CD4-positive, alpha-beta T cell treated with Interleukin-17A for 1 hour (primary cell): ENCODE measurements at regions not wholly inside any gene's neighbourhood (a gene's known extent, or its start where the extent isn't known, plus 50 kb on each side); places are given as distances from the start of the nearest gene placed in this dataset.

Experiments used
- DNase-seq: peaks from one replicate; pipeline ENCODE4 v3.0.0-alpha.2; 2020

GRCh38 chr2:120480903-120481445 lies 135.0 kb downstream of the INHBB start:
- DNase-seq: no peak

DNA sequence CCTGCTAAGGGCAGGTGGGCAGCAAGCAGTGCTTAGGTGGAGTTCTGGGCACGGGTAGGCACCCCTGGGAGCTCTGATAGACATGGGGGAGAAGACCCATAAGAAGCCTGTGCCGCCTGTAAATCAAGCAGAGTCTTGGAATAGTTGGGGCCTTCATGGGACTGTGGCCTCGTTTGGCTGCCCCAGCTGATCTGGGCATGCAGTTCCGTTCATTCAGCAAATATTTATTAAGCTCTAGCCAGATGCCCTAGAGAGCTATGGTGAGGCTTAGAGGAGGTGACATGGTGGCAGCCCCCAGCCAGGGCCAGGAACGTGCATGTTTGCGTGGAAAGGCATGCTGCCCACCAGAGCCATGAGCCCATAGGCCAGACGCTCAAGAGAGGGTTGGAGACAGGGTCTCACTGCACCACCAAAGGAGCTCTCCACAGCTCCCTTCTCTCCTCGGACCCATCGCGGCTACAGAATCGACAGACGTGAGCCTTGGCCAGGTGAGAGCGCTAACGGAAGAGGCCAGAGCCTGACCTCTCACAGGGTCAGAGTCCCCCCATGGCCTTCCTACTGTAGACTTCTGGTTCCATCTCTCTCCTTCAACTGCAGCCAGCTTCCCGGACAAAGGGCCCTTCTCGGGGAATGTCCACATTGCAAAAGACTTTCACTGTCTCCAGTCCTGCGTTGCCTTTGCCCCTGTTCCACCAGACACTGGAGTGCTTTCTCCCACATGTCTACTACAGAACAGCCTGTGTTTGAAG lies 135.7 kb downstream of the INHBB start:
- DNase-seq: no peak

DNA sequence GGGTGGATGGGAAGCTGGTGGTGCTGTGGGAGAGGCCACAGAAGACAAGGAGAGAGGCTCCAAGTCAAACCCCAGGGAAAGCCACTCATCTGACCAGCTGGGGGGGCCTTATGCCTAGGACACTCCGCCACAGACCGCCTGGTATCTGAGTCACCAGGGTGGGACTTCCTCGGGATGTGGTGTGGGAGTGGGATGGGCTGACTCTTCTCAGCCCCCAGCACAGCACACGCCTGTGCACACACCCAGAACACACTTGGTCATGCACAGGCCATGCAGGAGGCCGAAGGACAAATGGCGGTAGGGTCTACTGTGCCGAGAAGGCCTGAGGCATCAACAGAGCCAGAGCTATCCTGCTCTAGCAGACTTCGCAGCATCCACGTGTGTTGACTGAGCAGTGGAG lies 136.4 kb downstream of the INHBB start:
- DNase-seq: no peak

- no peak for DNase-seq
Observed at GRCh38 chr2:120483355-120483754, 137.4 kb downstream of the INHBB start.

DNA sequence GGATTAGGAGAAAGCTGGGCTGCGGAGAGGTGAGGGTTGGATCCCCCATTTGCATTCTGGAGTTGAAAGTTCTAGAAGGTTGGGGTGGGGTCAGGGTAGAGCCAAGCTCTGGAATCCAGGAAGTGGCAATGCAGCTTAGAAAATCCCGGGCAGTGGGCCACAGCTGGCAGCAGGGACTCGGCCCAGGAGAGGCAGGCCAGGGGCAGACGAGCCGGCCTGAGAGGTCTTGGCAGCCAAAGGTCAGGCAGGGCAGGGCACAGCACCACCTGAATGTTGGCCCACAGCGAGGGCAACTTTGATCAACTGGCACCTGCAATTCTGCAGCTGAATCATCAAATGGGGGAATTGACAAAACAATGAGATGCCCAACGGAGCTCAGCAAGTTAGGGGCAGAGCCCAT lies 139.2 kb downstream of the INHBB start:
- no peak for DNase-seq

- no peak for DNase-seq
Observed at GRCh38 chr2:120486441-120486840, 140.5 kb downstream of the INHBB start.

DNA sequence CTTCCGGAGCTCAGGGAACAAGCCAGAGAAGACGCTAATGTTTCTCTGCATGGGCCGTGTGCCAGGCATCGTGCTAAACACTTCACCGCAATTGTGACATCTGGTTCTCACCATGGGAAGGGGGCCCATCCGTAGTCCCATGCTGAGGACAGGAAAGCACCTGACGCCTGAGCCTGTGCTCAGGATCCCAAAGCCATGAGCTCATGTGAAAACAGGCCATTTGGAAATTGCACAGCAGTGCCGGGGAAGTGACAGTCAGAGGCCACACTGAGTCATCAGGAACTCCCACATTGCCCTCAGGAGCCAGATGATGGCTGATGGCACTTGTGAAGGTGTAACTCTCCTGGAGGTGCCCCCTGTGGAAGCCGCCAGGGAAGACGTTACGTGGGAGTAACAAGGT lies 141.0 kb downstream of the INHBB start:
- DNase-seq: no peak

- DNase-seq: no peak
Observed at GRCh38 chr2:120488531-120488930, 142.6 kb downstream of the INHBB start.

DNA sequence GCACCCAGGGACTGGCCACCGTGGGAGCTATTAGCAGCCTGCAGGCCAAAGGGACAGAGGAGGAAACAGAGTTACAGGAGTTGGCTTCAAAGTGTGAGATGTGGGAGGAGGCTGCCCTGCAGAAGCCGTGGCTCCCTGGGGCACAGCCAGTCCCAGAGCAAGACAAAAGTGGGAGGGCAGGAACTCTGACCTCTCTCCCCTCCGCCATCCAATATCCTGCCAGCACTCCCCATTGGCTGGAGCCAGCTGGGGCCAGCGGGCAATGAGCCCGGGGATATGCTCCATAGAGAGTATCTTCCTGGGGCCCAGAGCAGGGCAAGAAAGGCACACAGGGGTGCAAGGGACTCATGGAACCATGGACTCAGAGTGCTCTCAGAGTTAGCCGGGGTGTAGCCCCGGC lies 143.1 kb downstream of the INHBB start:
- DNase-seq: no peak

- no peak for DNase-seq
Observed at GRCh38 chr2:120490091-120490798, 144.3 kb downstream of the INHBB start.

DNA sequence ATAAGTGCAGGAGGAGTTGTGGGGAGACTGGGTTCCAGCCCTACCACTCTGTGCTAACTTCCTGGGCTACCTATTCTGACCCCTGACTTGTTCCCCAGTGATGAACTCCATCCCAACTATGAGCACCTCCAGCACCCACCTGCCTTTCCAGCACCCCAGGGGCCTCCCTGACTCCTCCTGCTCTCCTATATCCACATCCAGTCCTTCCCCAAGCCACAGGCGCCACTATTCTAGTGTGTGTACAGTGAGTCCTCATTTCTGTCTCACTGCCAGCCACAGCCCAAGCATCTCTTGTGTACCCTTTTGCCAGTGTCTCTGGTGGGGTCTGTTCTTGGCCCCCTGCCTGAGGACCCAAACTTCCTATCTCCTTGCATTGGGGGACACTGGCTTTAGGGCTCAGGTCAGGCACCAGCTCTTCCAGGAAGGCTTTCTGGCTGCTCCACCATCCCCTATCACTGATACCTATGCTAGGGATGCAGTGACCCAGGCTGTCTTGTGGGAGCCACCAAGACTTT lies 145.2 kb downstream of the INHBB start:
- DNase-seq: no peak

DNA sequence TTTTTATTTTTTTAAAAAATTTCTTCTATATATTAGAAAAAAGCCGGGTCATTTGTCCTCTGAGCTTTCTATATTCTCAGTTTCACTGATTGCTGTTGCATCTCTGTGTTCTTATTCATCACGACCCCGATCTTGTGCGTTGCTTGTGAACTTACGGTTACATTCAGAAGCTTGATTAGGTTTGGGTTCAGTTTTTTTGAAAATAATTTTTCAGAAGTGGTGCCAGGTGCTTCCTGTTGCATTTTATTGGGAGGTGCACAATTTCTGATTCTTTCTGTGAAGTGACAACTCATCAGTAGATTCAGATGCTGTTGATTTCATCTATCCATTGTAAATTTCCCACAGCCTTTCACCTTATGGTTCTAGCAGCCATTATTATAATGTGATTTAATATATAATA lies 147.3 kb downstream of the INHBB start:
- DNase-seq: no peak

- no peak for DNase-seq
Observed at GRCh38 chr2:120494446-120494845, 148.5 kb downstream of the INHBB start.

- no peak for DNase-seq
Observed at GRCh38 chr2:120495586-120495985, 149.7 kb downstream of the INHBB start.

DNA sequence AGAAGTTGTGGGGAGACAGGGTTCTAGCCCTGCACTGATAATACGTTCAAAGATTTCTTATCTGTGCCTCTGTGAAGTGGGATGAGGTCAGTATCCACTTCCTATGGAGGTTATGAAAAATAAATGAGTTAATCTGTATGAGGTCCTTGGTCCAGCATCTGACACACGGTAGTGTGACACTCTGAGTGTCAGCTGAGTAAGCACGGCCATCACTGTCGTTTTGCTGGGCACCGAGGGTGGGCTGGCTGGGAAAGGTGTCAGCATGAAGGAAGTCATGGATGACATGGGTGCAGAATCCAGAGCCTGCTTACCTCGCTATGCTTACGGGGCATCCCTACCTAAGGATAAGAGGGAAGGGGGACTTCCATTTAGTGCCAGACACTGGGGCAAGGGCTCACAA lies 150.3 kb downstream of the INHBB start:
- DNase-seq: no peak

GRCh38 chr2:120496759-120497158 lies 150.8 kb downstream of the INHBB start:
- DNase-seq: no peak

DNA sequence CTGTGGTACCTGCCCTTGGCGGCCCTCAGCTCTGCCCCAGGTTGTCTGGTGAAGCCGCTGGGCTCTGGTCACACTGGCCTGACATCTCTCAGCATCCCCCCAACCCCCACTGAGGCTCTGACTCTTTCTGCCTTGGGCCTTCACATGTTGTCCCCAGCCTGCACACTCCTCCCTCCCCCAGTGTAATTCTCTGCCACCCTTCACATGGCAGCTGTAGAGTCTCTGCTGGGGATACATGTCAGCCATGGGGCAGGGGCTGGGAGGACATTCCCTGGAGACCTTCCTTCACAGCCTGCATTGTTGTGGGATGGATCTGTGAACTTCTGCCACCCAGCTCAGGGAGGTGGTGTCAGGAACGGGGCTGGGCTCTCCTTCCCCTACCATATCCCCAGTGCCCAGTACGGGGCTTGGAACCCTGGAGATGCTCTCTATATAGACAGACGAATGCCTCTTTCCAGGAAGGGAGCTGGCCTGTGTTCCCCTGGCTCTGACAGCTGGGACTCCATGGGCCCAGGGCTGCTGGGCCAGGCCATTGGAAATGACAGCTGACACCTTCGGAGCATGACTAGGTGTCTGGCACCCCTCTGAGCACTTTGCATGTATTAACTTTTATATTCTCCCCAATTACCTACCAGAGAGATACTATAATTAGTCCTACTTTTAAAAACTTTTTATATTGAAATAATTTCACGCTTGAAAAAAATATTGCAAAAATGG lies 151.5 kb downstream of the INHBB start:
- DNase-seq: no peak

DNA sequence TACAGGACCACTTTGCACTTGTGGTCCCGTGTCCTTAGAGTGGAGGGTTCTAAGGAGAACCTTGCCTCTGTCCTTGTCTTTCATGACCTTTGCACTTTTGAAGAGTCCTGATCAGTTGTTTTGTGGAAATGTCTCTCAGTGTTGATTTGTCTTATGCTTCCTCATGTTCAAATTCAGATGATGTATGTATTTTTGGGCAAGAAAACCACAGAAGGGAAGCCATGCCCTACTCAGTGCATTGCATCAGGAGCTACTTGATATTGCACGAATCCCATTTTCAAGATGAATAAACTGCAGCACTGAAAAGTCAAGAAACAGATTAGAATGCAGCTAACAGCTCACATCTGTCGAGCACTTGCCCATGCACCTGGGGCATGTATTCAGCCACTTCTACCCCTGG lies 152.2 kb downstream of the INHBB start:
- DNase-seq: no peak

DNA sequence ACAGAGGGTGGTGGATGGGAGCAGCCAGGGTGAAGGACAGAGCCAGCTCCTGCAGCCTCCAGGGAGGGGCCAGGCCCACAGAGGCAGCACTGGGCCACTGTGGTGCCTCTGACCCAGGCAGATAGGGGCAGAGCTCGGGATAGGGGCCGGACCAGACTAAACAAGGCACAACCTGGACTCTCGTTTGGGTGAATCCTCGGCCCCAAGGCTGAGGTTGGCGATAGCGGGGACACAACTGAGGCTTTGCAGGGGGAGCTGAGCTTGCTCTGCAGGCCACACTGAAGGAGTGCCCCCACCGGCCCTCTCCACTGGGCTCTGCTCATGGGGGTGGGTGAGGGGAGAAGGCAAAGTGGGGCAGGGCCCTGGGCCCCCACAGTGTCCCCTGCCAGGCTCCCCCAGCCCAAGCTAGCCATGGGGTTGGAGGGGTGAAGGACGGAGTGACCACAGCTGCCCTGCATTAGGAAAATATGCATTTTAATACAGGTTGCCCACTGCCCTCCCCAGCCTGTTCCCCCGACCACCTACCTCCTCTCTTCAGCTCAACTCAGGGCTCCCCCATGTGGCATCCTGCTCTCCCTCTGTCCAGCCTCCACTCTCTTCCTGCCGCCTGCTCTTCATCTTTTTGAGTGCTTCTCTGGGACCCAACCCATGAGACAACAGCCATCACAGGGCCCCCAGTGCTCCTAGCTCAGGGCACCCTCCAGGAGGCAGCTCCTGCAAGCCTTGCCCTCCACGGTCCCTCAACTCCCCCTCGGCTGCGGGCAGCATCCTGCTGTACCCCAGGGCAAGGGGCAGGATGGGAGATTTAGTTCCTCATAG lies 152.8 kb downstream of the INHBB start:
- no peak for DNase-seq

DNA sequence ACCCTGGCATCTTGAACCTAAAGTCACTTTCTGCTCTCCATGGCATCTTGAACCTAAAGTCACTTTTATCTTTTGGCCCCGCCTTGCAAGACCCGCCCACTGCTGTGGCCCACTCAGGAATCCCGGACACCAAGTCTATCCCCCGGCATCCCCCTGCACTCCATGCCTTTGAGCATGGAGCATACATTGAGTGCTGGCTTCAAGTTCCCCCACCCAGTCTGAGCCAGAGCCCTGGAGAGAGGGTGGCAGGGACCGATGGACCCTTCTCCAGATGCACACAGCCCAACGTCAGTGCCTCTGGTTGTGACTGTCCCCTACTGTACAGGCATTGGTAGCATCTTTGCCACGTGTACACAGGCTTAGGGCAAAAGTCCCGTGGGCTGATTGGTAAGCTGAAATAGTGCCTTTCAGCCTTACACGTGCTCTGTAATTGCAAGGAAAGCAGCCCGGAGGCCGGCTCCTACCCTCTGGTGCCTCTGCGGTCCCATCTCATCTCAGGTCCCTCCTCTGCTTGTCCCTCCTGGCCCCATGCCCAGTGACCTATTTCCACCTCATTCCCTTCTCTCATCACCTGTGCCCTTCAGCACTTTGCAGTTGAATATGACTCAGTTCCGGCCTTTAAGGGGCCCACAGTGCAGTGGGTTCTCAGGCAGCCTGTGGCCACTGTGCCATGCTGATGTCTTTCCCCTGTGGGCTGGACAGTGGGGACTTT lies 154.0 kb downstream of the INHBB start:
- no peak for DNase-seq

- DNase-seq: no peak
Observed at GRCh38 chr2:120501591-120501990, 155.7 kb downstream of the INHBB start.

- DNase-seq: no peak
Observed at GRCh38 chr2:120502357-120502756, 156.4 kb downstream of the INHBB start.
